Fibroblast of the aortic adventitia (primary cell): ENCODE measurements at regions not wholly inside any gene's neighbourhood (a gene's known extent, or its start where the extent isn't known, plus 50 kb on each side); places are given as distances from the start of the nearest gene placed in this dataset.

Experiments
- DNase-seq: peaks from one replicate; pipeline ENCODE4 v3.0.0-alpha.2; 2010; ENCODE audit warnings: low read depth
- H3K4me3 ChIP-seq: 2 replicates; pipeline ENCODE4 v1.5.1; 2011; ENCODE audit warnings: low read depth, mild to moderate bottlenecking, control low read depth, low read length, moderate library complexity
- CTCF ChIP-seq: IDR thresholded peaks from 2 replicates; pipeline ENCODE4 v1.5.1; 2011; ENCODE audit warnings: mild to moderate bottlenecking, low read length, control low read depth, inconsistent platforms; ENCODE audit not compliant: insufficient read depth

- H3K4me3 ChIP-seq = no peak overlapping the region
- no peak for DNase-seq
- no peak for TF ChIP-seq CTCF
Measured at GRCh38 chr11:70027451-70027850, 50.7 kb upstream of the ANO1 start.

- no peak for TF ChIP-seq CTCF
- no peak overlapping the region for H3K4me3 ChIP-seq
- no peak for DNase-seq
Measured at GRCh38 chr11:70028147-70028855, 49.8 kb upstream of the ANO1 start.
